ENCODE measurements at regions not wholly inside any gene's neighbourhood (a gene's known extent, or its start where the extent isn't known, plus 50 kb on each side); places are given as distances from the start of the nearest gene placed in this dataset.

DNA sequence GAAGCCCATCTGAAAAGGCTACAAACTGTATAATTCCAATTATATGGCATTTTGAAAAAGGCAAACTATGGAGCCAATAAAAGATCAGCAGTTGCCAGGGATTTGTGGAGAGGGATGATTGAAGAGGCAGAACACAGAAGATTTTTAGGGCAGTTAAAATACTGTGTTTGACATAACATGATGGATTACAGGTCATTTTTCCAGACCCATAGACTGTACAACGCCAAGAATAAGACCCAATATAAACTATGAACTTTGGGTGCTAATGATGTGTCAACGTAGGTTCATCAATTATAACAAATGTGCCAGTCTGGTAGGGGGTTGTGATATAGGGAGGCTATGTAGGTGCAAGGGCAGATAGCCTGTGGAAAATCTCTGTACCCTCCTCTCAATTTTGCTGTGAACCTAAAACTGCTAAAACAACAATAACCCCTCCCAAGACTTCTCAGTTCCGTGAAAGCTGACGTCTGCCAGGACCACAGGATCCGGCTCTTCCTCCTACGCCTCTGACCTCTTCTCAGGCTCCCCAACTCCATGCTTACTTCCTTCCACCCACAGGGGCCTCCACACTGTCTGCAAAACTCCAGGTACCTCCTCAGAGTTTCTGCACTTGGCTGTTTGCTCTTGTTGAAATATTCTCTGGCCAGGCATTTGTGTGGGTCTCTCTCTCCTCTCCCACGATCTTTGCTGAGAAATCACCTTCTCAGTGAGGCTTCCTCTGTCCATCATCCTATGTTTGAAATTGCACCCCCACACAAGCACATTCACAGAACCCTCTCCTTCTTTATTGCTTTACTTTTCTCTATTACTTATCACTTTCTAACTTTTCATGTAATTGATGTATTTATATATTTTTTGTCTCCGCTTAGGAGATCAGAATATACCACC is 131.4 kb downstream of the BBS10 start:
- no peak overlapping the region for H2AFZ ChIP-seq (ENCODE audit: low read length)
- H3K36me3 ChIP-seq (replicated peaks in 1 of 2; ENCODE audit: control insufficient read depth in 1 of 2, insufficient read depth in 2 of 2, low read length in 2 of 2), result no peaks in the 10 kb centered on the region
- DNase-seq (ENCODE audit: low spot score) (no peak), FAIRE-seq (no peak), ATAC-seq (no peak)
- whole genome bisulfite sequencing (ENCODE audit: low lambda C conversion rate), result 29% methylated on average over 8 of the region's 8 CpGs
- intact Hi-C loops (cut with micrococcal nuclease; ENCODE audit: unreplicated experiment) (no loop called here), in situ Hi-C loops (cut with HindIII; ENCODE audit: extremely low pct_ligation_motif_present, low pct_unique_long_range_greater_than_20kb) (no loop called here)
- ChIA-PET POLR2A (no interaction called here), CTCF (ENCODE audit: low intra/inter-chr PET ratio, low total read pairs) (no interaction called here)
- TF ChIP-seq, protein P1, sequence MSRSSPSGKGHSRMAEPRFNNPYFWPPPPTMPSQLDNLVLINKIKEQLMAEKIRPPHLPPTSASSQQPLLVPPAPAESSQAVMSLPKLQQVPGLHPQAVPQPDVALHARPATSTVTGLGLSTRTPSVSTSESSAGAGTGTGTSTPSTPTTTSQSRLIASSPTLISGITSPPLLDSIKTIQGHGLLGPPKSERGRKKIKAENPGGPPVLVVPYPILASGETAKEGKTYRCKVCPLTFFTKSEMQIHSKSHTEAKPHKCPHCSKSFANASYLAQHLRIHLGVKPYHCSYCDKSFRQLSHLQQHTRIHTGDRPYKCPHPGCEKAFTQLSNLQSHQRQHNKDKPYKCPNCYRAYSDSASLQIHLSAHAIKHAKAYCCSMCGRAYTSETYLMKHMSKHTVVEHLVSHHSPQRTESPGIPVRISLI (CRISPR knock-in tag; IDR thresholded peaks at IDR 0.05; ENCODE audit: borderline replicate concordance), result no peak
- TF ChIP-seq ZEB1 (IDR thresholded peaks at IDR 0.05; ENCODE audit: insufficient replicate concordance, low read depth) (no peak), FOXO1 (CRISPR knock-in tag; IDR thresholded peaks at IDR 0.05) (no peak), SAP130 (CRISPR knock-in tag; IDR thresholded peaks at IDR 0.05; ENCODE audit: low read depth) (no peak)
- TF ChIP-seq, protein P2, sequence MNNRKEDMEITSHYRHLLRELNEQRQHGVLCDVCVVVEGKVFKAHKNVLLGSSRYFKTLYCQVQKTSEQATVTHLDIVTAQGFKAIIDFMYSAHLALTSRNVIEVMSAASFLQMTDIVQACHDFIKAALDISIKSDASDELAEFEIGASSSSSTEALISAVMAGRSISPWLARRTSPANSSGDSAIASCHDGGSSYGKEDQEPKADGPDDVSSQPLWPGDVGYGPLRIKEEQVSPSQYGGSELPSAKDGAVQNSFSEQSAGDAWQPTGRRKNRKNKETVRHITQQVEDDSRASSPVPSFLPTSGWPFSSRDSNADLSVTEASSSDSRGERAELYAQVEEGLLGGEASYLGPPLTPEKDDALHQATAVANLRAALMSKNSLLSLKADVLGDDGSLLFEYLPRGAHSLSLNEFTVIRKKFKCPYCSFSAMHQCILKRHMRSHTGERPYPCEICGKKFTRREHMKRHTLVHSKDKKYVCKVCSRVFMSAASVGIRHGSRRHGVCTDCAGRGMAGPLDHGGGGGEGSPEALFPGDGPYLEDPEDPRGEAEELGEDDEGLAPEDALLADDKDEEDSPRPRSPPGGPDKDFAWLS (CRISPR knock-in tag; IDR thresholded peaks at IDR 0.05; ENCODE audit: borderline replicate concordance), result no peak
- TF ChIP-seq, protein P3, sequence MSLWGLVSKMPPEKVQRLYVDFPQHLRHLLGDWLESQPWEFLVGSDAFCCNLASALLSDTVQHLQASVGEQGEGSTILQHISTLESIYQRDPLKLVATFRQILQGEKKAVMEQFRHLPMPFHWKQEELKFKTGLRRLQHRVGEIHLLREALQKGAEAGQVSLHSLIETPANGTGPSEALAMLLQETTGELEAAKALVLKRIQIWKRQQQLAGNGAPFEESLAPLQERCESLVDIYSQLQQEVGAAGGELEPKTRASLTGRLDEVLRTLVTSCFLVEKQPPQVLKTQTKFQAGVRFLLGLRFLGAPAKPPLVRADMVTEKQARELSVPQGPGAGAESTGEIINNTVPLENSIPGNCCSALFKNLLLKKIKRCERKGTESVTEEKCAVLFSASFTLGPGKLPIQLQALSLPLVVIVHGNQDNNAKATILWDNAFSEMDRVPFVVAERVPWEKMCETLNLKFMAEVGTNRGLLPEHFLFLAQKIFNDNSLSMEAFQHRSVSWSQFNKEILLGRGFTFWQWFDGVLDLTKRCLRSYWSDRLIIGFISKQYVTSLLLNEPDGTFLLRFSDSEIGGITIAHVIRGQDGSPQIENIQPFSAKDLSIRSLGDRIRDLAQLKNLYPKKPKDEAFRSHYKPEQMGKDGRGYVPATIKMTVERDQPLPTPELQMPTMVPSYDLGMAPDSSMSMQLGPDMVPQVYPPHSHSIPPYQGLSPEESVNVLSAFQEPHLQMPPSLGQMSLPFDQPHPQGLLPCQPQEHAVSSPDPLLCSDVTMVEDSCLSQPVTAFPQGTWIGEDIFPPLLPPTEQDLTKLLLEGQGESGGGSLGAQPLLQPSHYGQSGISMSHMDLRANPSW (CRISPR knock-in tag; IDR thresholded peaks at IDR 0.05; ENCODE audit: borderline replicate concordance), result no peak
- H3K27ac ChIP-seq (ENCODE audit: extremely low read length, insufficient read depth, low read length), result no peak overlapping the region
- H3K9ac ChIP-seq (ENCODE audit: insufficient read depth, low read depth, low read length), result no peak overlapping the region
- H3K4me1 ChIP-seq (ENCODE audit: insufficient read depth, low read length), result no peaks in the 10 kb centered on the region
- no peaks in the 10 kb centered on the region for H3K9me3 ChIP-seq (ENCODE audit: low read length)
- no peak overlapping the region for H3K4me3 ChIP-seq (replicated peaks in 1 of 3; ENCODE audit: insufficient read depth in 1 of 3, low read depth in 2 of 3, low read length in 3 of 3)
- peaks cover 0 to 4% of the 10 kb centered on the region in 2 experiments; a peak in 1 of 5 replicates for H3K27me3 ChIP-seq (ENCODE audit: control insufficient read depth in 1 of 2, insufficient read depth in 2 of 2, low read length in 2 of 2)
- no TSS peak for BruUV-seq (replicated peaks)
- no peak overlapping the region for H3K4me2 ChIP-seq (ENCODE audit: low read depth, low read length)
- no peaks in the 10 kb centered on the region for H4K20me1 ChIP-seq (ENCODE audit: insufficient read depth, low read length)
- H3K79me2 ChIP-seq (ENCODE audit: insufficient read depth, low read length), result no peaks in the 10 kb centered on the region
